GM18505 (cell line): ENCODE measurements at regions not wholly inside any gene's neighbourhood (a gene's known extent, or its start where the extent isn't known, plus 50 kb on each side); places are given as distances from the start of the nearest gene placed in this dataset.

Experiments used
- ATAC-seq: cut with Tn5 transposase; IDR thresholded peaks from one replicate; pipeline ENCODE4 v1.9.1; 2021; ENCODE audit not compliant: unreplicated experiment
- POLR2A ChIP-seq: IDR thresholded peaks from 4 replicates; pipeline ENCODE4 v1.6.1; 2011; ENCODE audit warnings: borderline replicate concordance; ENCODE audit not compliant: insufficient read depth, insufficient read length; ENCODE audit errors: extremely low read depth

DNA sequence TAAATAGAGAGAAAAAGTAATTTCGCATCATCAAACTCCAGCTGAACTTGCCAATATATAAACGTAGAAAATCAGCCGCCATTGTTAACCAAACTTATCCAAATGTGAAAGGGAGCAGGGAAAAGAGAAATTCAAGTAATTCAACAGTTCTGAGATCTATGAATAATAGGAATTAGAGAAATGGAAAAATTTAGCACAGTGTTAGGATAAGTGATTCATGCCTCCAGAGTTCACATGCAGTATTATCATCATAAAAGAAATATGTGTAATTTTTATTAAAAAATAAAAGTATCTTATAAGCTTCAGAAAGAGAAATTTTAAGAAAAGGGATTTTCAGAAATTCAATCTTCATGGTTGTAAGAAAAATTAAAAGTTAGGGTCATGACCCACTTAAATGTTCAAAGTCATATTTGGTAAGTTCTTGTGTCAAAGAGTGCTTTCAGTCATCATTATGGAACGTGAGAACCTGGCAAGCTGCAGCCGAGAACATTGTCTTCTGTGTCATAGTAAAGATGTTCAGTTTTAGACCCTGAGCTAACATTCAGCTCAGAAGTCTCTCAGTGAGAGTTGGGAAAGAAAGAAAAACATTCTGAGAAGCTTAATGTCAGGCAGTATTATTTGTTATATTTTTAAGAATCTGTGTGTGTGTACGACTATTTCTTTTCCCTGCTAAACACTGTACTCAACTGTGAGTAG, 414.3 kb upstream of the RGPD4 start:
- ATAC-seq, result no peak
- no peak for TF ChIP-seq POLR2A

DNA sequence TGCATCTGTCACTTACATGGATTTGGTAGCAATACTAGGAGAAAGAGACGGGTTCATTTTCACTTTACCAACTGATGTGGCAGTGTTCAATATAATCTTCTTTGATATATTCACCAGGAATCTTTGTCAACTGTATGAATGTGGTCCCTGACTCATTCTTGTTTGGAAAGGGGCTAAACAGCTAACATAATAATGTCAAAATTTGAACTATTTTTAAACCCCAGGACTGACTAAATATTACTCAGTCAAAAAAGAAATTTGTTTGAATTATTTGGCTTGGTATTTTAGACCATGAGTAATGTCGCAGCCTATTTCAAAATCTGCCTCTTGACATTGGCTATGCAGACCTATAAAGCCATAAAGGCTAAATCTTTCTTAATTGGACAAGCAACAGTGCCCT, 413.7 kb upstream of the RGPD4 start:
- TF ChIP-seq POLR2A, result no peak
- ATAC-seq, result no peak

DNA sequence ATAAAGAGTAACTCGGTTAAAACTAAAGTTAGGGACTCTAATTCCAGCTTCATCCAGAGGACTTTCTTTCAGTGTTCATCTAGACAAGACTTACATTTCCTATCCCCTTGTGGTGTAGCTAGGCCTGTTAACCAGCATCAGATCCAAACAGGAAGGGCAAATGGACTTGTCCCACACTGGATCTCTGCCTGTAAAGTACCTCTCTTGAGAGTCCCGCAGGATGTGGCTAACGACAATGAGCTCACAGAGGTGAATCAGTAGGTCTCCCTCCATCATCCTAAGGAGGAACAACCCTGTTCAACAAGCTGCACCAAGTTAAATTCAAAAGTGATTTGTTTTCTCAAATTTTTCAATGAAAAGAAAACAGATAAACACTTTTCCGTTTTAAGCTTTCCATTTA, 412.3 kb upstream of the RGPD4 start:
- ATAC-seq, result no peak
- TF ChIP-seq POLR2A, result no peak

DNA sequence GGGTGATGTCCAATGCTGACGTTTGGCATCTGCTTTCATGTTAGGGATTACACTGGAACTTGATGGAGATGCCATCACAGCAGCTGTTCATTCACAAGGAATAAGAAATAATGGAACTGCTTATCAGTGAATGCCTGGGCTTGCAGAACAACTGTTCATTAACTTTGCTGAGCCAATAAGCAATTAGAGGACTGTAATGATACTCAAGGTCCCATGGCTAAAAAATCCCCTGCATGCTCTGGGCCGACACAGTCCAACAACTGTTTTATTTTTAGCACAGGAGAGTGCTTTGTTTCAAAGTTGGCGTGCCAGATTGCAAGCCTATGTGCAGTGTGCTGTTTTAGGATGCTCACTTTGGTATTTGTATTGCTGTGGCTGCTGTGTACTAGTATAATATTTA, 408.0 kb upstream of the RGPD4 start:
- no peak for TF ChIP-seq POLR2A
- ATAC-seq, result no peak

DNA sequence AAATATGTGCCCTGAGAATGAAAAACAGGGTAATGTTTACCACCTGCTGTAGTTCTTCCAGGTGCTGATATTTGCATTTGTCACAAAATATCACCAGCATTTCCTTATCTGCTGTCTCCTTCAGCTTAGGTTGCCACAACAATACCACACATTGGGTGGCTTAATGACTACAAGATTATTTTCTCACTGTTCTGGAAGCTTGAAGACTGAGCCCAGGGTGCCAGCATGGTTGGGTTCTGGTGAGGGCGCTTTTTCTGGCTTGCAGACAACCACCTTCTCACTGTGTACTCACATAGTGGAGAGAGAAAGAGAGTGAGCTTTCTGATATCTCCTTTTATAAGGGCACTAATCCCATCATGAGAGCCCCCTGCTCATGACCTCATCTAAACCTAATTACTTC, 407.5 kb upstream of the RGPD4 start:
- TF ChIP-seq POLR2A, result no peak
- ATAC-seq, result no peak

DNA sequence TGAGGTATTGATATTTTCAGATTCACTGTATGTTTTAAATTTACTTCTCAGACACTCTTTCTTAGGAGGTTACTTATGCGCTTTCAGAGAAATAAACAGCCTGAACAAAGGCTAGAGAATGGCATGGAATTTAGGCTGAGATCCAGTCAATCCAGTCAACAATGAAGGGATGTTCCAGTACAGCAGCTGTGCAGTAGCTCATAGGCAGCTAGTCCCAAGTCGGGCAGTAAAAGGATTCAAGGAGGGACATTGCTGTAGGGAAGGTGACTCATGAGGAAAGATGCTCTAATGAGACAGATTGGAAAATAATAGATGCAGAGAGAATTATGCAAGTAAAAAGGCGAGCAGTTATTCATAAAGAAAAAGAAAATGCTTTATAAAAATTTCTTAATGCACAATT, 397.9 kb upstream of the RGPD4 start:
- ATAC-seq, result no peak
- TF ChIP-seq POLR2A, result no peak

DNA sequence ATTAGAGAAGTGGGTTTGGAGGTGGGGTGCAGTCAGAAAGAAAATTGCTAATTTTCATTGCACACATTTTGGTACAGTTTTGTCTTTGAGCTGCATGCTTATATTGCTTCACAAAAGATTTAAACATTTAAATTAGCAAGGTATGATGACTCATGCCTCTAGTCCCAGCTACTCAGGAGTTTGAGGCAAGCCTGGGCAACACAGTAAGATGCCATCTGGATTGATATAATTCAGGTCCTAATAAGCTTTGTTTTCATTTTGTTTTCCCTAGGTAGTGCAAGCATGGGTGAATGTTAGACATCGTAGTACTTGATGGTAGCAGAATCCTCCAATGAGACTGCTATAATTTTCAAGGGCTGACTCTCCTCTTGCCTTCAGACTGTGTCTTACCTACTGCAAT, 396.7 kb upstream of the RGPD4 start:
- TF ChIP-seq POLR2A, result no peak
- ATAC-seq, result no peak

DNA sequence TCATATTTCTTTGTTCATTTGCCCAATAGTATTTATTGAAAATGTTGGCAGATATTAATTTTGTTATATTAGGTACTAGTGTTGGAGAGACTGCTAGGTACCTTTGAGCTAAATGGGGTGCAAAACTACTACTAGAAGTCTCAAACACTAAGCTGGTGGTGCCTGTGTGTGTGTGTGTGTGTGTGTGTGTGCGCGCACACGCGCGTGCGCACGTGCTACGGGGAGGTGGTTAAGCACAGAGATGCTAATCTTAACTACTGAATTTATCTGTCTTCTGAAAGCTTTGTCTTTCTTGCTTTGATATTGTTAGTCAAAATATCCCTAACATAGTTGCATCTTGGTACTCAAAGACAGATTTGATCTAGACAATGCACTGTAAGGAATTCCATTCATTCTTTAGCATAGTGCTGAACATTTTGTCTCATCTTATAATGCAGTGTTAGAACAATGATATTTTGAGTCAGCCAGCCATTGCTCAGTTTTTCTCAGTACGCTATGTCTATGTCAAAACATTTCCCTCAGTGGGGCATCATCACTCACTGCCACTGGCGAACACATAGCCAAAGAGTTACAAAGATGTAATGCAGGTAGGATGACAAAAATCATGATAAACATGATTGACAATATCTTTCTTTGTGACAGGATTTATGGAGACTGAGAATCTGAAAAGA, 396.0 kb upstream of the RGPD4 start:
- ATAC-seq, result no peak

DNA sequence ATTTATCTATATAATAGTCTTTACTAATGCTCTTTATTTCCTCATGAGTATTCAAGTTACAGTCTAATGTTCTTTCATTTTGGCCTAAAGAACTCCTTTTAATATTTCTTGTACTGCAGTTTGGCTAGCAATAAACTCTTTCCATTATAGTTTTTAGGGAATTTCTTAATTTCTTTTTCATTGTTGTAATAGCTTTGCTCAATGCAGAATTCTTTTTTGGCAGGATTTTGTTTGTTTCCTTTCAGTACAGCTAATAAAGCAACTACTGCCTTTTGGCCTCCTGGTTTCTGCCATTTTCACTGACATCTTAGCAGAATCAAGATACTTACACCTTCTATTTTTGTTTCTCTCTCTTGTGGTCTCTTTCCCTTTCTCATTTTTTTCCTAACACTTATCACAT, 390.4 kb upstream of the RGPD4 start:
- no peak for ATAC-seq
- no peak for TF ChIP-seq POLR2A

More for the DNA sequence above, 396.0 kb upstream of the RGPD4 start:
- no peak for TF ChIP-seq POLR2A

DNA sequence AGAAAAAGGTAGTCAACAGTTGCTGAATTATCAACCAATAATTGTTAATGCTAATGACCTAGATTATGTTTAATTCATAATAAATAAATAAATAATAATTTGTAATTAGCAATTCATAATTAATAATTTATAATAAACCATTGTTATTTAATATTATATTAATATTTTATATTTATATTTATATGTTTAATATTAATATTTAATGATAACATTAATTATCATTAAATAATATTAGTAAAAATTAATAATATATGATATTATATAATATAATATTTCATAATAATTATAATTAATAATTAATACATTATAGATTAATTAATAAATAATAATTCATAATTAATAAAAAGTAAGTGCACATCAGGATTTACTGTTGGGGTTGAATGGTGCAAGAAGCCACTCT, 389.4 kb upstream of the RGPD4 start:
- no peak for ATAC-seq

DNA sequence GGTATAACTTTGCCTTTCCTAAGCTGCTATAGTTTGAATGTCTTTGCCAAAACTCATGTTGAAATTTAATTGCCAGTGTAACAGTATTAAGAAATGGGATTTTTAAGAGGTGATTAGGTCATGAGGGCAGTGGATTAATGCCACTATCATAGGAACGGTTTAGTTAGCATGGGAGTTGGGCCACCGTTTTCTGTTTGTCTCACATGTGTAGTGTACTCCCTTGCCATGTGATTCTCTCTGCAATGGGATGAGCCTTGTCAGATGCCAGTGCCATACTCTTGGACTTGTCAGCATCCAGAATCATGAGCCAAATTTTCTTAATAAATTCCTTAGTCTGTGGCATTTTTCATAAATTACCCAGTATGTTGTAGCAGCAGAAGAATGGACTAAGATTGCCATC, 388.9 kb upstream of the RGPD4 start:
- no peak for TF ChIP-seq POLR2A
- ATAC-seq, result no peak

More for the DNA sequence above, 389.4 kb upstream of the RGPD4 start:
- TF ChIP-seq POLR2A, result no peak

DNA sequence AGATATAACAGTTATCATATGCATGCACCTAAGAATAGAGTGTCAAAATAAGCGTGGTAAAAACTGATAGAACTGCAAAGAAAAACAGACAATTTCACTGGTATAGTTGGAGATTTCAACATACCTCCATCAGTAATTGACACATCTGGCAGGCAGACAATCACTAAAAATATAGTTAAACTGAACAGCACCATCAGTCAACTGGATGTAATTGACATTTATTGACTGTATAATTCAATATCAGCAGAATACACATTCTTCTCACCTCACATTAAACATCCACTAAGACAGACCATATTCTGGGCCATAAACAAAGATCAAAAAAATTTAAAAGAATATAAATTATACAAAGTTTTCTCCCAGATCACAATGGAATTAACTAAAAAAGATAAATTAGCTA, 378.5 kb upstream of the RGPD4 start:
- no peak for TF ChIP-seq POLR2A
- ATAC-seq, result no peak

DNA sequence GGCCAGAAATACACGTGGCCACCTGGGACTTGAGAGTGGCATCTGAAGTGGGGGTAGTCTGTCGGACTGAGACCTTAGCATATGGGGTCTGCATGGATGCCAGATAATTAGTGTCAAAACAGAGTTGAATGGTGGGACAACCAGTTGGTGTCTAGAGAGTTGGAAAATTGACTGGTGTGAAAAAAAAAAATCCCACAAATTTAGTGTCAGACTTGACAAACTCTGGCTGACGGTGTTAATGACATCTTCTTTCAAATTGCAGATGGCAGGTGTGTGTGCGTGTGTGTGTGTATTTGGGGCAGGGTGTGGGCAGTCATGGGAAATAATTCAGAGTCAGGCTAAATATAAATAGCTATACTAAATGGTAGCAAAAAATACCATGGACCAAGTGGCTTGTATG, 365.4 kb upstream of the RGPD4 start:
- no peak for ATAC-seq
- TF ChIP-seq POLR2A, result no peak

DNA sequence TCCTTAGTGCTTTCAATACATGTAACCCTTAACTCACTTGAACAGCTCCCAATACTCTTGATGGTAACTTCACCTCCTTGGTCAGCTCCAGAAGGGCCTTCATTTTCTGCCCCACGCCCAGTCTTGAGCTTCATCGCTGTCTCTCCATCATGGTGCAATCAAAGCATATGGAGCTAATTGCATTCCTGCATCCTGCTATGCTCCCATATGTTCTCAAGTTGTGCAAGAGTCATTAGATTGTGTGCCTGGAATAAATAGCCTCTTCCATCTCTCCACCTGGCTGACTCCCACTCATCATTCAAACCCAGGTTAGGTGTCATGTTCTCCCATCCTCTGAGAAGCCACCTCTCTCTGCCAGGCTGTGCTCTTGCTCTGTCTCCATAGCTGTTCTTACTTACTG, 364.5 kb upstream of the RGPD4 start:
- ATAC-seq, result no peak
- no peak for TF ChIP-seq POLR2A
